ENCODE measurements at regions not wholly inside any gene's neighbourhood (a gene's known extent, or its start where the extent isn't known, plus 50 kb on each side); places are given as distances from the start of the nearest gene placed in this dataset.

DNA sequence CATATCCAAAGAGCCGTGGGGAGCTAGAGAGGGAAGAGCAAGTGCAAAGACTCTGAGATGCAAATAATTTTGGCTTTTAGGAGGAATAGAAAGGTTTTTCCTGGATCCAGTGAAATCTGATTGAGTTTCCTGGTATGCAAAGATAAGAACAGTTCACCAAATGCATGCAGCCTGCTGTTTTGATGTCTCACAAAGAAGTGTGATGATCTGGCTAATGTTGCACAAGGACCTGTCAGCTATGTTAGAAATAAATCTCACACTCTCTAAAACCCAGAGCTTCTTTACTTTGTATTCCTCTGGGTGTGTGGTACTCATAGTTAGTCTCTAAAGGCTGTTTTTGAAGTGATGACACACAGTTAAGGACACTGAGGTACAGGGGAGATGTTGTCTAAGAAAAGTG lies 321.4 kb downstream of the AACS start:
- Mint-ChIP-seq H3K4me3 (no peak overlapping the region), H3K4me1 (no peaks in the 10 kb centered on the region), H3K36me3 (no peaks in the 10 kb centered on the region), H3K9me3 (ENCODE audit: low read depth) (no peaks in the 10 kb centered on the region), H3K27me3 (peaks cover 4% of the 10 kb centered on the region), H3K27ac (no peak overlapping the region)
- ATAC-seq (no peak), DNase-seq (no peak)
- CTCF ChIA-PET = no interaction called here

GRCh38 chr12:125387206-125387605 lies 322.0 kb downstream of the AACS start:
- DNase-seq = no peak
- no peak overlapping the region for H3K27ac Mint-ChIP-seq
- no peak overlapping the region for H3K4me3 Mint-ChIP-seq
- no peak for ATAC-seq
- no peaks in the 10 kb centered on the region for H3K4me1 Mint-ChIP-seq
- CTCF ChIA-PET = no interaction called here
- H3K36me3 Mint-ChIP-seq = no peaks in the 10 kb centered on the region
- no peaks in the 10 kb centered on the region for H3K9me3 Mint-ChIP-seq (ENCODE audit: low read depth)
- peaks cover 4% of the 10 kb centered on the region for H3K27me3 Mint-ChIP-seq

DNA sequence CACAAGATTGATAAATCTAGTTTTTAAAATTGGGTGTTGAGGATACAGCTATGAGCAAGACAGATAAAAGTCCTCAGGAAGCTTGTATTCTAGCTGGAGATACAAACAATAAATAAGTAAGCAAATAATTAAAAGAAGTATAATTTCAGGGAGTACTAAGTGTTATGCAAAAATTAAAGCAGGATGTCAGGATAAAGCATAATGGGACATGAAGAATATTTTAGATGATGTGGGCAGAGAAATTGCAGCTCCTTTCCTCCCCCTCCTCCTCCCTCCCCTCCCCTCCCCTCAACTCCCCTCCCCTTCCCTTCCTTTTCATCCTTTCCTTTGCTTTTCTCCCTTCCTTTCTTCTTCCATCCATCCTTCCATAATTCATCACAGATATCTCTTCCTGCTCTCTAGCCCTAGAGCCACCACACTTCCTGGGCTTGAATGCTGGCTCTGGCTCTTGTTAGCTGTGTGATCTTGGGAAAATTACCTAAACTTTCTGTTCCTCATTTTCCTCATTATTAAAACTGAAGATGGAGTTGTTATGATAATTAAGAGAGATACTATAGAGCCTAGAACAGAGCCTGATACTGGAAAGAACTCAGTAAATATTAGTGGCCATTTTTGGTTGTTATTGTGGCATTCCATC lies 323.9 kb downstream of the AACS start:
- CTCF ChIA-PET = no interaction called here
- H3K4me3 Mint-ChIP-seq = no peak overlapping the region
- no peaks in the 10 kb centered on the region for H3K4me1 Mint-ChIP-seq
- DNase-seq (no peak), ATAC-seq (no peak)
- no peaks in the 10 kb centered on the region for H3K36me3 Mint-ChIP-seq
- no peaks in the 10 kb centered on the region for H3K9me3 Mint-ChIP-seq (ENCODE audit: low read depth)
- H3K27me3 Mint-ChIP-seq = peaks cover 4% of the 10 kb centered on the region
- no peak overlapping the region for H3K27ac Mint-ChIP-seq

- H3K36me3 Mint-ChIP-seq = no peaks in the 10 kb centered on the region
- ATAC-seq (no peak), DNase-seq (no peak)
- CTCF ChIA-PET = no interaction called here
- H3K9me3 Mint-ChIP-seq (ENCODE audit: low read depth) = peaks cover 2% of the 10 kb centered on the region
- no peaks in the 10 kb centered on the region for H3K27me3 Mint-ChIP-seq
- H3K4me3 Mint-ChIP-seq = no peak overlapping the region
- no peak overlapping the region for H3K27ac Mint-ChIP-seq
- H3K4me1 Mint-ChIP-seq = no peaks in the 10 kb centered on the region
Measured at GRCh38 chr12:125393569-125393968, 328.3 kb downstream of the AACS start.

GRCh38 chr12:125395583-125396215 lies 330.5 kb downstream of the AACS start:
- Mint-ChIP-seq H3K4me3 (no peak overlapping the region), H3K36me3 (no peaks in the 10 kb centered on the region), H3K4me1 (peaks cover 8% of the 10 kb centered on the region), H3K9me3 (ENCODE audit: low read depth) (peaks cover 2% of the 10 kb centered on the region), H3K27ac (no peak overlapping the region), H3K27me3 (no peaks in the 10 kb centered on the region)
- CTCF ChIA-PET = no interaction called here
- ATAC-seq (no peak), DNase-seq (no peak)

- Mint-ChIP-seq H3K4me3 (no peak overlapping the region), H3K36me3 (no peaks in the 10 kb centered on the region), H3K27me3 (peaks cover 4% of the 10 kb centered on the region), H3K27ac (no peak overlapping the region), H3K4me1 (peaks cover 8% of the 10 kb centered on the region), H3K9me3 (ENCODE audit: low read depth) (peaks cover 2% of the 10 kb centered on the region)
- ATAC-seq (peak; percentile 47), DNase-seq (no peak)
- CTCF ChIA-PET = interaction anchor here (0.6 to 1.9 kb wide), 4 partner anchors 68 to 607 kb away, joined by 3 to 11 read pairs (median 4); no protein-coding TSS in a partner anchor
Measured at GRCh38 chr12:125399489-125399888, 334.3 kb downstream of the AACS start.

- Mint-ChIP-seq H3K36me3 (no peaks in the 10 kb centered on the region), H3K27me3 (peaks cover 4% of the 10 kb centered on the region), H3K4me1 (peaks cover 8% of the 10 kb centered on the region), H3K9me3 (ENCODE audit: low read depth) (no peaks in the 10 kb centered on the region), H3K4me3 (no peak overlapping the region), H3K27ac (no peak overlapping the region)
- CTCF ChIA-PET = interaction anchor here (0.7 to 3.4 kb wide), 5 partner anchors 14 to 220 kb away, joined by 3 to 44 read pairs (median 4); no protein-coding TSS in a partner anchor
- ATAC-seq (no peak), DNase-seq (no peak)
Measured at GRCh38 chr12:125402874-125403789, 337.9 kb downstream of the AACS start.

- DNase-seq (no peak), ATAC-seq (no peak)
- Mint-ChIP-seq H3K4me1 (peaks cover 8% of the 10 kb centered on the region), H3K36me3 (no peaks in the 10 kb centered on the region), H3K4me3 (no peak overlapping the region), H3K27ac (no peak overlapping the region), H3K27me3 (peaks cover 4% of the 10 kb centered on the region), H3K9me3 (ENCODE audit: low read depth) (no peaks in the 10 kb centered on the region)
- CTCF ChIA-PET = interaction anchor here (0.7 to 3.4 kb wide), 5 partner anchors 13 to 228 kb away, joined by 3 to 44 read pairs (median 3); no protein-coding TSS in a partner anchor
Measured at GRCh38 chr12:125403843-125404242, 338.6 kb downstream of the AACS start.

DNA sequence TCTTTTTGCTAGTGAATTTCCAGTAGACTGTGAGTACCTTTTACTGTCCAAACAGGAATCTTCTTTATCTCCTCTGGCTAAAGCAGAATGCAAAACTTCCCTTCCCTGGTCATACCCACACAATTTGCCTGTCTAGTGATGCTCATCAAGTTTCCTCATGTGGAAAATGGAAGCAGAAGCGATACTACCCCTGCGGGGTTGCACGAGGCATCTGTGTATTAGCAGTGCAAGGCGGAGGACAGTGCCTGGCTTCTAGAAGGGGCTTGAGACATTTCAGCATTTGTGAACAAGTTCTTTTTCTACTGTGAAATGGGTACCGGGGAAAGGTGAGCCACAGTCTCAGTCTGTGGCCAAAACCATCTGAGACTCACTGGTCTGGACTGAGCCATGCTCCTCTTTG lies 340.9 kb downstream of the AACS start:
- no peaks in the 10 kb centered on the region for H3K4me1 Mint-ChIP-seq
- peaks cover 3% of the 10 kb centered on the region for H3K27me3 Mint-ChIP-seq
- H3K9me3 Mint-ChIP-seq (ENCODE audit: low read depth) = no peaks in the 10 kb centered on the region
- DNase-seq (no peak), ATAC-seq (no peak)
- no peak overlapping the region for H3K27ac Mint-ChIP-seq
- CTCF ChIA-PET = no interaction called here
- H3K36me3 Mint-ChIP-seq = no peaks in the 10 kb centered on the region
- no peak overlapping the region for H3K4me3 Mint-ChIP-seq

DNA sequence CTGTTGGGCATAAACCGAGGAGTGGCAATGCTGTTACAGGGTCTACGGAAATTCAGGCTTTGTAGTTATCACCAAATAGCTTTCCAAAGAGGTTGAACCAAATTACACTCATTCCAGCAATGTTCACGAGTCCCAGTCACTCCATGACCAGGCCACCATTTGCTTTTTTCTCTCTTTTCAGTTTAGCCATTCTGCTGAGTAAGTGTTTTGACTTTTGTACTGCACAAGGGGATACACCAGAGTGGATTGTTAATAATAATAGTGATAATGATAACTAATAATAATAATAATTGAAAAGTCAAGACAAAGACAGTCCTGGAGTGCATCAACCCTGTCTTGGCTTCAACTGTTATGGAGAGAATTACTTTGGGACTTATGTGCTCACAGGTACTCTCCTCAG lies 343.5 kb downstream of the AACS start:
- DNase-seq = no peak

DNA sequence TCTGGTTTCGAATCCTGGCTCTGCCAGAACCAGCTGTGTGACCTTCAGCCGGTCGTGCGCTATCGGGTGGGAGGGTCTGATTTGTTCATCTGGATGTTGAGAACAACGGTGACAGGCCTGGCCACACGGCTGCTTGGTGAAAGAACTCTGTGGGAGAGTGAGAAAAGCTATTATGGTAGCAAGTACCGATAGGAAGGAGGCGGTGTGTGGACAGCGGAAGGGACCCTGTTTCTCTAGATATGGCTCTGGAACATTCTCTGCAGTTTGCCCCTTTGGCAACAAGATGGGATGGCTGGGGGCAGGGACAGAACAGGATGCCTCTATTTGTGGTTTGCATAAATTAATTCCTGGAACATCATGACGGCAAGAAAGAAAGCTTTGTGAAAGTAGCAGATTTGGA lies 347.3 kb downstream of the AACS start:
- Mint-ChIP-seq H3K27ac (no peak overlapping the region), H3K36me3 (no peaks in the 10 kb centered on the region), H3K4me3 (no peak overlapping the region), H3K4me1 (no peaks in the 10 kb centered on the region), H3K27me3 (no peaks in the 10 kb centered on the region), H3K9me3 (ENCODE audit: low read depth) (no peaks in the 10 kb centered on the region)
- ATAC-seq = no peak
- CTCF ChIA-PET = no interaction called here
- no peak for DNase-seq

More for the DNA sequence above, 343.5 kb downstream of the AACS start:
- Mint-ChIP-seq H3K4me3 (no peak overlapping the region), H3K27me3 (no peaks in the 10 kb centered on the region), H3K27ac (no peak overlapping the region), H3K36me3 (no peaks in the 10 kb centered on the region), H3K9me3 (ENCODE audit: low read depth) (no peaks in the 10 kb centered on the region), H3K4me1 (no peaks in the 10 kb centered on the region)
- CTCF ChIA-PET = no interaction called here
- ATAC-seq = no peak

DNA sequence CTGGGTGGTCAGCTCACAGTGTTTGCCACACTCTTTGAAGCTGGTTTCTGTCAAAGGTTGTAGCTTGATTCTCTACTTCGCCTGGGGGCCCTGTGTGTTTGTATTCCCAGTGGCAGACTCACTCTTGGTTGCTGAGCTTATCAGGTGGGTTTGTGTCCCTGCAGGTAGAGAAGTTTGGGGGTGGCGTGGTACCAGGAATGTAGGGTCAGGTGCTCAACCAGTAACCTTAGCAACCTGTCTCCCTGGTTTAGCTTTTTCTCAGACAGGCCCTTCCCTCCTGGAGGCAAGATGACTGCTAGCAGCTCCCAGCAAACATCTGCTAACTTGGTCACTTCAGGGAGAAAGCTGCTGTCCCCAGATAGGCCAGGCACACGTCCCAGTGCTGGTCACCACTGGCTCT lies 352.2 kb downstream of the AACS start:
- H3K4me1 Mint-ChIP-seq = no peaks in the 10 kb centered on the region
- no peak overlapping the region for H3K4me3 Mint-ChIP-seq
- CTCF ChIA-PET = interaction anchor here (0.7 kb wide), 1 partner anchor 14 kb away, joined by 3 read pairs; no protein-coding TSS in a partner anchor
- no peaks in the 10 kb centered on the region for H3K27me3 Mint-ChIP-seq
- no peak for DNase-seq
- no peak overlapping the region for H3K27ac Mint-ChIP-seq
- no peak for ATAC-seq
- H3K36me3 Mint-ChIP-seq = no peaks in the 10 kb centered on the region
- H3K9me3 Mint-ChIP-seq (ENCODE audit: low read depth) = peaks cover 3% of the 10 kb centered on the region

DNA sequence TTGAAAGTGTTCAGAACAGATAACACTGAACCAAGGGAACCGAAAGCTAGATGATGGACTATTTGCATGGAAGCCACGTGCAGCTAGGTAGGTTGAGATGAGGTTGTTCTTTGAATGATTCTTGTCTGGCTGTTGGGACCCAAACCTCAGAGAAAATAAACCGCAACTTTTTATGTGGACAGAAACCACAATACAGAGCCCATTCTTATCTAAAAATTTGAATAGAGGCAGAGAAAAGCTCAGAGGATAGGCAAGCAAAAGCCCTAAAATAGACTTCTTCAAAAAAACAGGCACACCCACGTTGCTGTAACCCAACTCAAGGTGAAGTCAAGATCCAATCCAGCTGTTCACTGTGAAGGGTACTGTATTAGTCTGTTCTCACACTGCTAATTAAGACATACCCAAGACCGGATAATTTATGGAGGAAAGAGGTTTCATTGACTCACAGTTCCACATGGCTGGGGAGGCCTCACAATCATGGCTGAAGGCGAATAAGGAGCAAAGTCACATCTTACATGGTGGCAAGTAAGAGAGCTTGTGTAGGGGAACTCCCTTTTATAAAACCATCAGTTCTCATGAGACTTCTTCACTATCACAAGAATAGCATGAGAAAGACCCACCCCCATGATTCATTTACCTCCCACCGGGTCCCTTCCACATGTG lies 353.8 kb downstream of the AACS start:
- no peaks in the 10 kb centered on the region for H3K36me3 Mint-ChIP-seq
- H3K27me3 Mint-ChIP-seq = no peaks in the 10 kb centered on the region
- no peak for ATAC-seq
- DNase-seq = no peak
- H3K27ac Mint-ChIP-seq = no peak overlapping the region
- CTCF ChIA-PET = no interaction called here
- H3K4me3 Mint-ChIP-seq = no peak overlapping the region
- peaks cover 3% of the 10 kb centered on the region for H3K9me3 Mint-ChIP-seq (ENCODE audit: low read depth)
- no peaks in the 10 kb centered on the region for H3K4me1 Mint-ChIP-seq

Measured in activated CD8-positive, alpha-beta memory T cell treated with anti-CD3 and anti-CD28 coated beads, Interleukin-2, amount 10 ng/mL, durations not matched to agents 7 days and 5 days (primary cell).